GM23338 (cell line): ENCODE measurements at regions not wholly inside any gene's neighbourhood (a gene's known extent, or its start where the extent isn't known, plus 50 kb on each side); places are given as distances from the start of the nearest gene placed in this dataset.

Experiments used
- CTCF ChIP-seq, 2 experiments: fragments of 200-600 bp in 1 of 2; sonication (generic) in 1 of 2; conservative IDR thresholded peaks; 2 replicates each; pipeline versions ENCODE4 v1.5.1 to v1.6.1; 2016 to 2017; ENCODE audit warnings: antibody characterized with exemption in 2 of 2, low read depth in 2 of 2, mild to moderate bottlenecking in 2 of 2, moderate library complexity in 1 of 2
- POLR2AphosphoS5 ChIP-seq: IDR thresholded peaks from 2 replicates; pipeline ENCODE4 v1.6.1; 2016; ENCODE audit warnings: antibody characterized with exemption, low read depth

- no peak for TF ChIP-seq CTCF (conservative IDR thresholded peaks at IDR 0.05; ENCODE audit: low read depth in 2 of 2)
- TF ChIP-seq POLR2AphosphoS5: no peak
These were observed 111.9 kb downstream of the RAP2B start for GRCh38 chr3:153273767-153274435.
